ENCODE measurements at regions not wholly inside any gene's neighbourhood (a gene's known extent, or its start where the extent isn't known, plus 50 kb on each side); places are given as distances from the start of the nearest gene placed in this dataset.

DNA sequence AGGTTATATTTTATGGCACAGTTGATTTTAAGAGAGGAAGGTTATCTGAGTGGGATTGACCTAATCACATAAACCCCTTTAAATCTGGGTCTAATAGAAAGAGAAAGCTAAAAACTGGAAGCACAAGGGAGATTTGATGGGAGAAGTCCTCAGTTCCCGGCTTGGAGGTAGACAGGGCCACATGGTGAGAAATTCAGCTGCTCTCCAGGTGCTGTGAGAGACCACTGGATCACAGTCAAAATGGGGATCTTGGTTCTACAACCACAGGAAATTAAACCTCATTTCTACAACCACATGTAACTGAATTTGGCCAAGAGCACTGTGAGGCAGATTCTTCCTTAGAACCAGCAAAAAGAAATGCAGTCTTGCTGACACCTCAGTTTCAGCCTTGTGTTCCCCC lies 2352.7 kb downstream of the MAT2B start:
- no peak overlapping the region for H3K9ac ChIP-seq (replicated peaks; ENCODE audit: extremely low read depth, insufficient read depth, low read length)
- no peaks in the 10 kb centered on the region for H4K20me1 ChIP-seq (replicated peaks; ENCODE audit: control insufficient read depth, extremely low read depth, insufficient read depth, low read length)
- no peaks in the 10 kb centered on the region for H3K36me3 ChIP-seq (ENCODE audit: control insufficient read depth in 2 of 2, extremely low read depth in 1 of 2, insufficient read depth in 2 of 2, low read length in 2 of 2)
- no peak overlapping the region for H3K27ac ChIP-seq (ENCODE audit: insufficient read depth, low read depth, low read length)
- CTCF ChIA-PET: no interaction called here
- no peak overlapping the region for H3K4me2 ChIP-seq (ENCODE audit: insufficient read depth, low read length)
- POLR2A ChIA-PET: no interaction called here
- intact Hi-C loops (cut with micrococcal nuclease) (no loop called here), dilution Hi-C loops (cut with MboI; ENCODE audit: extremely low pct_ligation_motif_present, low sequenced_read_pairs) (no loop called here)
- H3K79me2 ChIP-seq (ENCODE audit: control insufficient read depth, insufficient read depth, low read length): no peaks in the 10 kb centered on the region
- TF ChIP-seq POLR2A (IDR thresholded peaks at IDR 0.05; ENCODE audit: low read depth, low read length) (no peak), POLR2AphosphoS5 (IDR thresholded peaks at IDR 0.05; ENCODE audit: insufficient read depth, low read depth, low read length) (no peak), FOS (IDR thresholded peaks at IDR 0.05; ENCODE audit: borderline replicate concordance, insufficient read depth, low read length) (no peak), GATA2 (IDR thresholded peaks at IDR 0.05; ENCODE audit: insufficient read depth, insufficient read length, low read depth, low read length) (no peak), MYC (IDR thresholded peaks at IDR 0.05; ENCODE audit: low read depth, low read length) (no peak), JUN (IDR thresholded peaks at IDR 0.05; ENCODE audit: borderline replicate concordance, insufficient read depth, insufficient read length, low read depth) (no peak), EZH2 (IDR thresholded peaks at IDR 0.05; ENCODE audit: borderline replicate concordance, low read depth, low read length, severe bottlenecking) (no peak)
- TF ChIP-seq, protein P1, sequence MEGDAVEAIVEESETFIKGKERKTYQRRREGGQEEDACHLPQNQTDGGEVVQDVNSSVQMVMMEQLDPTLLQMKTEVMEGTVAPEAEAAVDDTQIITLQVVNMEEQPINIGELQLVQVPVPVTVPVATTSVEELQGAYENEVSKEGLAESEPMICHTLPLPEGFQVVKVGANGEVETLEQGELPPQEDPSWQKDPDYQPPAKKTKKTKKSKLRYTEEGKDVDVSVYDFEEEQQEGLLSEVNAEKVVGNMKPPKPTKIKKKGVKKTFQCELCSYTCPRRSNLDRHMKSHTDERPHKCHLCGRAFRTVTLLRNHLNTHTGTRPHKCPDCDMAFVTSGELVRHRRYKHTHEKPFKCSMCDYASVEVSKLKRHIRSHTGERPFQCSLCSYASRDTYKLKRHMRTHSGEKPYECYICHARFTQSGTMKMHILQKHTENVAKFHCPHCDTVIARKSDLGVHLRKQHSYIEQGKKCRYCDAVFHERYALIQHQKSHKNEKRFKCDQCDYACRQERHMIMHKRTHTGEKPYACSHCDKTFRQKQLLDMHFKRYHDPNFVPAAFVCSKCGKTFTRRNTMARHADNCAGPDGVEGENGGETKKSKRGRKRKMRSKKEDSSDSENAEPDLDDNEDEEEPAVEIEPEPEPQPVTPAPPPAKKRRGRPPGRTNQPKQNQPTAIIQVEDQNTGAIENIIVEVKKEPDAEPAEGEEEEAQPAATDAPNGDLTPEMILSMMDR (IDR thresholded peaks at IDR 0.05; ENCODE audit: extremely low read depth in 1 of 2, insufficient read depth in 1 of 2, low read depth in 1 of 2, low read length in 2 of 2): no peak
- TF ChIP-seq, protein P2, sequence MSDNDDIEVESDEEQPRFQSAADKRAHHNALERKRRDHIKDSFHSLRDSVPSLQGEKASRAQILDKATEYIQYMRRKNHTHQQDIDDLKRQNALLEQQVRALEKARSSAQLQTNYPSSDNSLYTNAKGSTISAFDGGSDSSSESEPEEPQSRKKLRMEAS (IDR thresholded peaks at IDR 0.05; ENCODE audit: insufficient read depth, insufficient read length): no peak
- no peak overlapping the region for H3K4me3 ChIP-seq (replicated peaks in 1 of 3; ENCODE audit: insufficient read depth in 1 of 3, low read depth in 1 of 3, low read length in 3 of 3)
- H2AFZ ChIP-seq (ENCODE audit: low read depth, low read length): no peak overlapping the region
- H3K9me1 ChIP-seq (replicated peaks; ENCODE audit: control insufficient read depth, extremely low read depth, insufficient read depth, low read length): no peaks in the 10 kb centered on the region
- no peaks in the 10 kb centered on the region for H3K4me1 ChIP-seq (ENCODE audit: control insufficient read depth, extremely low read depth, insufficient read depth, low read length)
- H3K27me3 ChIP-seq (ENCODE audit: control insufficient read depth in 2 of 2, insufficient read depth in 2 of 2, low read length in 2 of 2): no peaks in the 10 kb centered on the region
- no peak for DNase-seq (ENCODE audit: low read depth, low spot score)
- no peaks in the 10 kb centered on the region for H3K9me3 ChIP-seq (replicated peaks; ENCODE audit: control insufficient read depth, insufficient read depth, low read length)
- FAIRE-seq: no peak
- BruUV-seq (replicated peaks): no TSS peak

Data from endothelial cell of umbilical vein (primary cell).